ENCODE measurements at regions not wholly inside any gene's neighbourhood (a gene's known extent, or its start where the extent isn't known, plus 50 kb on each side); places are given as distances from the start of the nearest gene placed in this dataset.

DNA sequence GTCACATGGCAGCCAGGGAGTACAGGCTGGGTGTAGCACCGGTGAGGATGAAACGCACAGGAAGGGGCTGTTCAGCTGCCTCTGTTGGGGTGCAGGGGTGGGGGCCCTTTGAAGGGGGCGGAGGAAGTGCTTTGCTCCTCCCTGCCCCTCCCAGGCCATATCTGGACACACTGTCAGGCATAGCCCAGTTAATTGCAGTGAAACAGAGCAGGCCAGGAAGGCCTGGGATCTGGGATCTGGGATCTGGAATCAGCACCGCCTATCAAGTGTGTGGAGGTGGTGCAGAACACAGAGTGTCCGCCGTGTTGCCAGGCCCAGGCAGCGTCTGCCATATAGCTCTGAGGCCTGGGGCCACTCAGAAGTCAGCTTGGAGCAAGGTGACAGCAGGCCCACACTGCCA is 85.5 kb upstream of the EPCAM start:
- TF ChIP-seq, protein P1, sequence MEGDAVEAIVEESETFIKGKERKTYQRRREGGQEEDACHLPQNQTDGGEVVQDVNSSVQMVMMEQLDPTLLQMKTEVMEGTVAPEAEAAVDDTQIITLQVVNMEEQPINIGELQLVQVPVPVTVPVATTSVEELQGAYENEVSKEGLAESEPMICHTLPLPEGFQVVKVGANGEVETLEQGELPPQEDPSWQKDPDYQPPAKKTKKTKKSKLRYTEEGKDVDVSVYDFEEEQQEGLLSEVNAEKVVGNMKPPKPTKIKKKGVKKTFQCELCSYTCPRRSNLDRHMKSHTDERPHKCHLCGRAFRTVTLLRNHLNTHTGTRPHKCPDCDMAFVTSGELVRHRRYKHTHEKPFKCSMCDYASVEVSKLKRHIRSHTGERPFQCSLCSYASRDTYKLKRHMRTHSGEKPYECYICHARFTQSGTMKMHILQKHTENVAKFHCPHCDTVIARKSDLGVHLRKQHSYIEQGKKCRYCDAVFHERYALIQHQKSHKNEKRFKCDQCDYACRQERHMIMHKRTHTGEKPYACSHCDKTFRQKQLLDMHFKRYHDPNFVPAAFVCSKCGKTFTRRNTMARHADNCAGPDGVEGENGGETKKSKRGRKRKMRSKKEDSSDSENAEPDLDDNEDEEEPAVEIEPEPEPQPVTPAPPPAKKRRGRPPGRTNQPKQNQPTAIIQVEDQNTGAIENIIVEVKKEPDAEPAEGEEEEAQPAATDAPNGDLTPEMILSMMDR (conservative IDR thresholded peaks at IDR 0.05): no peak
- no peak for TF ChIP-seq EZH2 (IDR thresholded peaks at IDR 0.05; ENCODE audit: low read depth)

Data from PC-9 (cell line).